HG03025 (cell line): ENCODE measurements at regions not wholly inside any gene's neighbourhood (a gene's known extent, or its start where the extent isn't known, plus 50 kb on each side); places are given as distances from the start of the nearest gene placed in this dataset.
"Not testable (repeated sequence)": the region's sequence is repeated elsewhere in the genome, so short reads cannot be mapped to it uniquely, and the experiment has no call there.

Experiments used
- ATAC-seq: cut with Tn5 transposase; IDR thresholded peaks from one replicate; pipeline ENCODE4 v1.9.1; 2021; ENCODE audit warnings: mild to moderate bottlenecking, moderate library complexity; ENCODE audit not compliant: unreplicated experiment, low FRiP score

- peak; percentile 83 for ATAC-seq
These were observed 79.7 kb upstream of the CHD2 start for GRCh38 chr15:92820236-92821021.

GRCh38 chr15:92821491-92822116 is 78.5 kb upstream of the CHD2 start:
- ATAC-seq, result no peak

DNA sequence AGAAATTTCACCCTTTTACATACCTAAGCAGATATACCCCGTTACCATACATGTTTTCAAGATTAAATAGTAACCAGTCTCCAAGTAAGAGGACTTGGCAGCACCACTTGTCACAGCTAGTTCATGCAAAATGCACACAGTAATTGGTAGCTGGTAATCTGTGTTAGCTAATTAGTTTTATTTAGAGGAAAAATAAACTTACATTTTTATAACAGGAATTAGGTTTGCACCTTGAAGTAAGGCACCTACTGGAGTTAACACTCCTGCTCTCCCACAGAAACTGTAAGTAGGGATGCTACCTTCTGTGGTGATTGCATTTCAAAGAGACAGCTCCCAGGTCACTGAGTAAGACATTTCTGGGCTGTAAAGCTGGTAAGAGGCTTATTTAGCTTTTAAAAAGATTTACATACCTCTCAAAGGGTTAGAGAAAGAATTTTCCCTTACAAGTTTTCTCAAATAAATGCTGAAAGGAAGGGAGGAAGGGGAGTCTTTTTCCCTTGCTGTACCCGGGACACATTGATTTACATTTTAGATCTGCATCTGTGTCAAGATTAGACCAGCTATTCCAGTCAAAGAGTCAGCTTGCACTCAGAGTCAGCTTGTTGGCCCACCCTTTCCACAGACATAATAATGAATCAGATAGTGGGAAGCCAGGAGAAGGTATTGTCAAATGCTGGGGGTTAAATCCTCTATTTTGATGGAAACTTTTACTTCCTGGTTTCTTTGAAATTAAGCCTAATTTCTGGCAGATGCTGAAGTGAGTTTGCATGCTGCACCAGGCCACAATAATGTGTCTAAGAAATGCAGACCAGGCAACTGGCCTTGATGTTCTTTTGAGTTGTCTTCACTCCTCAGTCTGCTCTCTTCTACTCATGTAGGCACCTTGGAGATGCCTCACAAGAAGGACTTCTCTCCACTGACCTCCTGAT is 77.6 kb upstream of the CHD2 start:
- no peak for ATAC-seq

- no peak for ATAC-seq
These were observed 74.1 kb upstream of the CHD2 start for GRCh38 chr15:92825985-92826384.

- not testable (repeated sequence) for ATAC-seq
These were observed 72.1 kb upstream of the CHD2 start for GRCh38 chr15:92827991-92828390.

GRCh38 chr15:92829875-92830274 is 70.2 kb upstream of the CHD2 start:
- ATAC-seq, result no peak

DNA sequence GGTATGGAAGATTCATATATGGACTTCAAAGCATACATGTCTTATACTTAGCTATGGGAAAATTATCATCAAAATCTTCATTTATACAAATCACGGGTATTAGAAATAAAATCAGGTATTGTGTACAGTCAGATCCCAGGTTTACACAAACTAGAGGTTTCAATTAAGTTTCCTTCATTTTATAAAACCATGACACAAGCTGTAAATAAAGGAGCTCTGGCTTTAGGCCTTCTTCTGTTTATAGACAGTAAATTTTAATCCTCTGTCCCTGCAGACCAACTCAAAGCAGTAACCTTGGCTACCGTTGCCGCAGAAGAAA is 68.8 kb upstream of the CHD2 start:
- ATAC-seq, result no peak

DNA sequence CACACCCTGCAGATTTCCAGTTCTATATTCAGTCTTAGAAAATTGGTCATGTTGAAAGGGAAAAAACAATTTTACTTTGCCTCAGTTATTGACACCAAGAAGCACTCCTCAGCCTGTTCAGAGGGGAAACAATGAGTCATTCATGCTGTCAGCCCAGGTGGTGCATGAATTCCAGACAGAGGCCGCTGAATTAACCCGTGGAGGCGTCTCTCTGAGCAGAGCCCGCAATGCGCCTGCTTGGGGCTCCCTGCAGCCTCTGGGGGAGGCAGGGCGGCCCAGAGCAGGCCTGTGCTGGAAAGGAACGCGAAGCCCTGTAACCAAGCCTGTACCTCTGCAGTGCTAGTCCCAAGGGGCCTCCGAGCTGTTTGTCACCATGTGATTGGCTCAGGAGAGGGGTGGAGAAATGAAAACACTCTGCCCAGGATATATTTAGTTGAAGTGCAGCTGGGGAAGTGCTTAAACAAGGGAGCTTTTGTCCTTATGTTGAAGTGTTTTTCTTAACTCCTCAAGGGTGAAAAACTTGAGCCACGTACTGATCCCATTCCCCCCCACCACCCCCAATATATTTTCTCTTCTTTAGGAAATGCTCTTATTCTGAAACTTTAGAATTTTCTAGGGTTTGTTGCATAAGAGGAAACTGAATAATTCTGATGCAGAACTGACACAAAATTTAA is 68.3 kb upstream of the CHD2 start:
- peak; percentile 94 for ATAC-seq

- ATAC-seq, result no peak
These were observed 67.1 kb upstream of the CHD2 start for GRCh38 chr15:92833106-92833433.

GRCh38 chr15:92833493-92834271 is 66.4 kb upstream of the CHD2 start:
- ATAC-seq, result no peak

GRCh38 chr15:92839696-92840095 is 60.4 kb upstream of the CHD2 start:
- ATAC-seq, result peak; percentile 86

- ATAC-seq, result peak; percentile 15
These were observed 60.0 kb upstream of the CHD2 start for GRCh38 chr15:92840149-92840548.

DNA sequence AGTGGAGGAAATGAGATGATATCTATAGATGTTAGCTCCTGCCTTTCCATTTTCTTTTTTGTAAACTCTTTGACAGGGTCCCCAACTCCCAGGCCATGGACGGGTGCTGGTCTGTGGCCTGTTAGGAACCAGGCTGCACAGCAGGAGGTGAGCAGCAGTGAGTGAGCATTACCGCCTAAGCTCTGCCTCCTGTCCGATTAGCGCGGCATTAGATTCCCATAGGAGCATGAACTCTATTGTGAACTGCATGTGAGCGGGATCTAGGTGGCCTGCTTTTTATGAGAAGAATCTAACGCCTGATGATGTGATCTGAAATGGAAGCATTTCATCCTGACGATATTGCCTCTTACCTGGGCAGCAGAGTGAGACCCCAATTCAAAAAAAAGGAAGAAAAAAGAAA is 56.8 kb upstream of the CHD2 start:
- no peak for ATAC-seq

DNA sequence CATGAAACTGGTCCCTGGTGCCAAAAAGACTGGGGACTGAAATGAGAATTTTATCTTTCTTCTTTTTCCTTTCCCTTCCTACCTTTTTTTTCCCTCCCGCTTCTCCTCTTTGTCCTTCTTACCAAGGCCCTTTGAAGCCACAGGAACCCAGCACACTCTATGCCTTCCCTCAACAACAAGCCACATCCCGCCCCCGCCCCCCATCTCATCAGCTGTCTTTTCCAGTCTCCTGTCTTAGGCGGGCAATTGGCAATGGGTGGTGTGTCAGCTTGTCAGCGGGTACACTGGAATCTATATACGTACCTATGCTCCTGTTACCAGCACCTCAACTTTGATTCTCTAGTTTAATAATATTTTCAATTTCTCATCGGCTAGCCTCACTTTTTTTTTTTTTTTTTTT is 56.3 kb upstream of the CHD2 start:
- ATAC-seq, result no peak

GRCh38 chr15:92845126-92845508 is 55.0 kb upstream of the CHD2 start:
- peak; percentile 38 for ATAC-seq

GRCh38 chr15:92846741-92847140 is 53.4 kb upstream of the CHD2 start:
- ATAC-seq, result no peak

DNA sequence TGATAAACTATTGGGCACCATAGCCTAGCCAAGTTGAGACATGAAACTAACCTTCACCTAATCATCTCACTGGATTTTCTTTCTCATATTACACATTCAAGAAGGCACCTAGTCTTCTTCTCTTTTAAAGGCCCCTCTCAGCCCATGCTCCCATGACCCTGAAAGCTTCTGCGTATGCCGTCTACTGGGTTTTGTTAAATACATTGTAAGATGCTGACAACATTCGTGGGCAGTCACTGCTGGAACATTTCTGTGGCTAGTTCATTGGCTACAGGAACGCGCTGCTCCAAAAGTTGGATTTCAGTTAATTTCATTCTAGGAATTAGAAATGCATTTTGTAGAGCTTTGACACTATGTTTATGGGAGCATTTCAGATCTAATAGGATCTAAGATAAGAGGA is 52.3 kb upstream of the CHD2 start:
- no peak for ATAC-seq

GRCh38 chr15:92848464-92848851 is 51.7 kb upstream of the CHD2 start:
- ATAC-seq, result no peak

- peak; percentile 57 for ATAC-seq
These were observed 51.1 kb upstream of the CHD2 start for GRCh38 chr15:92848852-92849598.
